Mammary epithelial cell (primary cell): ENCODE measurements at regions not wholly inside any gene's neighbourhood (a gene's known extent, or its start where the extent isn't known, plus 50 kb on each side); places are given as distances from the start of the nearest gene placed in this dataset.

ENCODE experiments used
- CTCF ChIP-seq, 2 donors: IDR thresholded peaks in 1 of 2; conservative IDR thresholded peaks in 1 of 2; 2 replicates each; pipeline ENCODE4 v1.5.1; 2011 to 2012; ENCODE audit warnings: inconsistent platforms in 2 of 2, low read length in 2 of 2, mild to moderate bottlenecking in 2 of 2, control low read depth in 1 of 2, low read depth in 1 of 2; ENCODE audit not compliant: insufficient read depth in 1 of 2; ENCODE audit errors: extremely low read depth in 1 of 2
- EZH2 ChIP-seq: IDR thresholded peaks from 2 replicates; pipeline ENCODE4 v1.6.1; 2012; ENCODE audit warnings: low read length, inconsistent platforms, borderline replicate concordance

GRCh38 chr10:45071043-45071813 lies 70.5 kb downstream of the ZNF22 start:
- TF ChIP-seq EZH2 (no peak), CTCF (conservative IDR thresholded peaks at IDR 0.05 in 1 of 2, IDR thresholded peaks at IDR 0.05 in 1 of 2; ENCODE audit: extremely low read depth in 1 of 2, insufficient read depth in 1 of 2, low read depth in 1 of 2, low read length in 2 of 2) (no peak)
